Keratinocyte (primary cell): ENCODE measurements at regions not wholly inside any gene's neighbourhood (a gene's known extent, or its start where the extent isn't known, plus 50 kb on each side); places are given as distances from the start of the nearest gene placed in this dataset.

Experiments used
- DNase-seq: peaks from one replicate; pipeline ENCODE4 v3.0.0-alpha.2; 2011; ENCODE audit warnings: low read depth, missing footprints, low spot score
- FAIRE-seq: peaks from 2 replicates; lab custom pipeline; 2011; peaks lifted over from hg19 to GRCh38; lab: Jason Lieb, UNC
- H2AFZ ChIP-seq: 2 replicates; pipeline ENCODE4 v1.6.0; 2012; ENCODE audit warnings: low read length, control low read depth, inconsistent platforms; ENCODE audit not compliant: control insufficient read depth
- H3K27ac ChIP-seq: 2 replicates; pipeline ENCODE4 v1.5.1; 2011; ENCODE audit warnings: low read length; ENCODE audit not compliant: control insufficient read depth, insufficient read depth
- H3K27me3 ChIP-seq: 3 replicates; pipeline ENCODE4 v1.6.0; 2011; ENCODE audit warnings: low read length; ENCODE audit not compliant: control insufficient read depth, insufficient read depth; ENCODE audit errors: extremely low read depth
- H3K36me3 ChIP-seq, 2 experiments: 2 replicates in 1 of 2; 3 replicates in 1 of 2; pipeline ENCODE4 v1.5.1; 2011; ENCODE audit warnings: low read length in 2 of 2, mild to moderate bottlenecking in 1 of 2; ENCODE audit not compliant: control insufficient read depth in 2 of 2, insufficient read depth in 2 of 2; ENCODE audit errors: extremely low read depth in 1 of 2
- H3K4me1 ChIP-seq: 3 replicates; pipeline ENCODE4 v1.5.1; 2011; ENCODE audit warnings: low read length; ENCODE audit not compliant: control insufficient read depth, insufficient read depth; ENCODE audit errors: extremely low read depth
- H3K4me2 ChIP-seq: 3 replicates; pipeline ENCODE4 v1.6.0; 2011; ENCODE audit warnings: low read depth, low read length; ENCODE audit not compliant: control insufficient read depth, insufficient read depth; ENCODE audit errors: extremely low read depth
- H3K4me3 ChIP-seq, 3 experiments: fragments of 200-600 bp in 1 of 3; sonication (generic) in 1 of 3; 2 replicates in 2 of 3; 3 replicates in 1 of 3; pipeline ENCODE4 v1.5.1; 2011 to 2016; ENCODE audit warnings: low read length in 3 of 3, mild to moderate bottlenecking in 3 of 3, control low read depth in 2 of 3, inconsistent platforms in 1 of 3, low read depth in 1 of 3, mixed read lengths in 1 of 3, mixed run types in 1 of 3, moderate library complexity in 1 of 3; ENCODE audit not compliant: control insufficient read depth in 2 of 3, insufficient read depth in 2 of 3; ENCODE audit errors: extremely low read depth in 1 of 3
- H3K79me2 ChIP-seq: 2 replicates; pipeline ENCODE4 v1.6.0; 2012; ENCODE audit warnings: low read length; ENCODE audit not compliant: control insufficient read depth, insufficient read depth
- H3K9ac ChIP-seq: 3 replicates; pipeline ENCODE4 v1.6.0; 2011; ENCODE audit warnings: low read length; ENCODE audit not compliant: control insufficient read depth, insufficient read depth; ENCODE audit errors: extremely low read depth
- H3K9me1 ChIP-seq: 3 replicates; pipeline ENCODE4 v1.6.0; 2011; ENCODE audit warnings: low read length; ENCODE audit not compliant: control insufficient read depth, insufficient read depth; ENCODE audit errors: extremely low read depth
- H3K9me3 ChIP-seq: 2 replicates; pipeline ENCODE4 v1.5.1; 2012; ENCODE audit warnings: low read depth, low read length; ENCODE audit not compliant: control insufficient read depth
- H4K20me1 ChIP-seq: 3 replicates; pipeline ENCODE4 v1.6.0; 2011; ENCODE audit warnings: low read length; ENCODE audit not compliant: control insufficient read depth, insufficient read depth; ENCODE audit errors: extremely low read depth
- CTCF ChIP-seq, 3 experiments: IDR thresholded peaks in 1 of 3; conservative IDR thresholded peaks in 1 of 3; optimal IDR thresholded peaks in 1 of 3; 2 replicates in 2 of 3; 3 replicates in 1 of 3; pipeline versions ENCODE3 to v1.5.1; 2011; ENCODE audit warnings: low read length in 3 of 3, mild to moderate bottlenecking in 3 of 3, moderate library complexity in 2 of 3, control low read depth in 1 of 3, inconsistent platforms in 1 of 3; ENCODE audit not compliant: insufficient read depth in 2 of 3; ENCODE audit errors: extremely low read depth in 1 of 3
- EZH2 ChIP-seq: IDR thresholded peaks from one replicate; pipeline ENCODE4 v1.6.1; 2012; ENCODE audit warnings: inconsistent platforms, mild to moderate bottlenecking, low read length, moderate library complexity
- dilution Hi-C: fragments of 300-500 bp; cut with MboI; formaldehyde crosslinking; loops from one replicate; pipeline ENCODE4 v1.7.0; 2020; ENCODE audit warnings: low sequenced_read_pairs; ENCODE audit not compliant: extremely low pct_ligation_motif_present

DNA sequence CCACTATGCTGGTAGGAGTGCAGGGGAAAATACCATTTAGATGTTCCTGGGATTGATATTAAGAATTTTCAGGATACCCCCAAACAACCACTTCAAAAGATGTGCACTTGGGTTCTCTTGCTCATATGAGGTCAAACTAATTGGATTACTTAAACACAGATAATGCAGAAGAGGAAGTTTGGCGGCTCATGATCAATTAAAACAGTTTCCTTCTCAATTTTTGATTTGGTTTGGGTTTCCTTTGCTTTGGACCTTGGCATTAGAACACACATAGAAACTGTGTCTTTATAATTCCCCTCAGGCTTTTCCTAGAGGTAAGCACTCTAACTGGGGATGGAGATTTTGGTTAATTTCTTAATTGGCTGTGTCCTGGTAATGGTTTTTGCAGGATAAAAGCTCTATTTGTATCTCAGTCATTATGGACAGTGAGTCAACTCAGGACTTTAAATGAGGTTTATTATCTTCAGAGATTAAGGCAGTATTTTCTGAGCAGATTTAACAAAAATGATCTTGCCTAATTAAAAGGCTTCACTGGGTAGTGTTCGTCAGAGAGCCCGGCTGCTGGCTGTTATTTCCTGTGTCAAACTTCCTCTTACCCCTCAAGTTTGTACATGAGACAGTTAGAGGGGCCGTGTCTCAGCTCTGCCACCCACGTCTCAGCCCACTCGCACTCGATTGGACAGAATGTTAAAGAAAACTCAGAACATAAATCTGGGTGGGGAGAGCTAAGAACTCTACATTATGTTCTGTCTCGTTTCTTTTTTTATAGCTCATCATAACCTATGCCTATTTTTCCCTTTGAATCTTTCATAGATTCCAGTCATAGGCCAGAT is 50.3 kb upstream of the PREP start:
- Histone ChIP-seq H4K20me1 (no peaks in the 10 kb centered on the region), H3K79me2 (no peaks in the 10 kb centered on the region), H3K9me3 (no peaks in the 10 kb centered on the region), H3K27ac (no peak overlapping the region), H3K4me2 (no peak overlapping the region), H3K9ac (no peak overlapping the region), H3K4me1 (no peaks in the 10 kb centered on the region), H3K4me3 (no peak overlapping the region), H3K36me3 (no peaks in the 10 kb centered on the region), H3K9me1 (no peaks in the 10 kb centered on the region), H3K27me3 (no peaks in the 10 kb centered on the region), H2AFZ (no peak overlapping the region)
- DNase-seq = no peak
- FAIRE-seq = no peak
- dilution Hi-C loops = no loop called here
- TF ChIP-seq EZH2 (no peak), CTCF (optimal IDR thresholded peaks at IDR 0.05 in 1 of 3, IDR thresholded peaks at IDR 0.05 in 1 of 3, conservative IDR thresholded peaks at IDR 0.05 in 1 of 3; ENCODE audit: extremely low read depth in 1 of 3, insufficient read depth in 2 of 3, low read length in 3 of 3) (no peak)
